22Rv1 (cell line): ENCODE measurements at regions not wholly inside any gene's neighbourhood (a gene's known extent, or its start where the extent isn't known, plus 50 kb on each side); places are given as distances from the start of the nearest gene placed in this dataset.

Experiments used
- CTCF ChIP-seq: fragments of 450-650 bp; IDR thresholded peaks from 2 replicates; pipeline ENCODE4 v1.5.1; 2017; ENCODE audit warnings: mild to moderate bottlenecking
- ZFX ChIP-seq: fragments of 450-650 bp; IDR thresholded peaks from 2 replicates; pipeline ENCODE4 v1.6.1; 2017; ENCODE audit warnings: antibody characterized with exemption, borderline replicate concordance

DNA sequence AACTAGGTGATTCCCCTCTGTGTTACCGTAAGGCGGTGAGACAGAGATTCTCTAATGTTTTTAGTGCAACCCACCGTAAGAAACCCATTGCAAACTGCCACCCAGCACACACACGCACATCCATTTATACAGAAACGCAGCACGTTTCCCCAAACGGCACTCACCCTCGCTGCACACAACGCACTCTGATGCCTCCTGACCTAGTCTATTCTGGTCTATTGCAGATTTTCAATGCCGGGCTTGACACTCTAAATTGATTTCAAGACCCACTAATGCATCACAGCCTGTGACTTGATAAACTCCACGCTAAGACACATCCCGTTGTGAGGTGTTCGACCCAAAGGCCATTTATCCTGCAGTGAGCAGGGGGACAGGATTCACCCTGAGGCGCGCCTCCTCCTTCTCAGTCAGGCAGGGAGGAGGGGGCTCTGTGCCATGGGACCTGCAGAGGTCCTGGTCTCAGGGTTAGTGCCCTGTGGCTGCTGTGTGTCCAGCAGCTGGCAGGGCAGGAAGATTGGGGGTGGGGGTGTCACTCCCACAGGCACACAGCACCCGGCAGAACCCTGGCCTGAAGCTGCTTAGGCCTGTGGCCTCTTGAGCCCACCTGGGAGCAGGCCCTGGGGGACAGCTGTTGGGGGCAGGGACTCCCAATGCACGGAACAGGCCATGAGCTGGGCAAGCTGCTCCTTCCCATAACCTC is 335.6 kb downstream of the PREX1 start:
- TF ChIP-seq CTCF = no peak
- no peak for TF ChIP-seq ZFX
